ENCODE measurements at regions not wholly inside any gene's neighbourhood (a gene's known extent, or its start where the extent isn't known, plus 50 kb on each side); places are given as distances from the start of the nearest gene placed in this dataset.
"Not testable (repeated sequence)": the region's sequence is repeated elsewhere in the genome, so short reads cannot be mapped to it uniquely, and the experiment has no call there.

DNA sequence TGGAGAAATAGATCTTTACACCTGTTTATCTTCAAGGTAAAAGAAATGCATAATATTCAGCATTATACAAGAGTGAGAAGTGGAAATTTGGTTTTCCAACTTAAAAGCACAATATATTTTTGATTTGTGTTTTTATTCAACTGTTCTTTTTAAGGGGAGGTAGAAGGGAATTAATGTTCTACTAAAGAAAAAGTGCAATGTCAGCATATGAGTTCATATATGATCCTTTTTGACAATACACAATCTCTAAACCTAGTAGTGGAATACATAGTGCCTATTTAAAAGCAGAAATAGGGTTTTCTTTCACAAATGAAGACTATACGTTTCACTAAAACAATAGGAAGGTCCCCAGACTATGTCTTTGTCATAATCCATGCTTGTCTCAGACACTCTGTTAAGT is 63.2 kb upstream of the ATP5MC3 start:
- Histone ChIP-seq H3K9ac (ENCODE audit: extremely low read depth, low read length, poor library complexity, severe bottlenecking) (no peak overlapping the region), H3K27ac (ENCODE audit: low read depth, low read length) (no peak overlapping the region), H3K9me3 (ENCODE audit: control insufficient read depth, low read length) (peaks cover under 1% of the 10 kb centered on the region), H3K36me3 (ENCODE audit: control insufficient read depth, insufficient read depth, low read length) (no peaks in the 10 kb centered on the region), H3K4me1 (ENCODE audit: control insufficient read depth, insufficient read depth, low read length) (no peaks in the 10 kb centered on the region), H3K4me3 (ENCODE audit: low read length) (no peak overlapping the region), H3K27me3 (ENCODE audit: control insufficient read depth, insufficient read depth, low read length, poor library complexity, severe bottlenecking) (no peaks in the 10 kb centered on the region)
- Mint-ChIP-seq H3K4me3 (no peak overlapping the region), H3K27me3 (ENCODE audit: insufficient read depth) (no peaks in the 10 kb centered on the region), H3K27ac (no peak overlapping the region), H3K9me3 (peaks cover 19% of the 10 kb centered on the region), H3K36me3 (ENCODE audit: low read depth) (peaks cover 2% of the 10 kb centered on the region), H3K4me1 (no peaks in the 10 kb centered on the region)
- DNase-seq = no peak
- WGBS, 2 experiments (ENCODE audit: insufficient coverage in 1 of 2, insufficient read length in 1 of 2) = 79% methylated on average over 1 of the region's 1 CpG; no CpG with 5 or more reads in 1 of the 2 experiments
- TF ChIP-seq, protein P1, sequence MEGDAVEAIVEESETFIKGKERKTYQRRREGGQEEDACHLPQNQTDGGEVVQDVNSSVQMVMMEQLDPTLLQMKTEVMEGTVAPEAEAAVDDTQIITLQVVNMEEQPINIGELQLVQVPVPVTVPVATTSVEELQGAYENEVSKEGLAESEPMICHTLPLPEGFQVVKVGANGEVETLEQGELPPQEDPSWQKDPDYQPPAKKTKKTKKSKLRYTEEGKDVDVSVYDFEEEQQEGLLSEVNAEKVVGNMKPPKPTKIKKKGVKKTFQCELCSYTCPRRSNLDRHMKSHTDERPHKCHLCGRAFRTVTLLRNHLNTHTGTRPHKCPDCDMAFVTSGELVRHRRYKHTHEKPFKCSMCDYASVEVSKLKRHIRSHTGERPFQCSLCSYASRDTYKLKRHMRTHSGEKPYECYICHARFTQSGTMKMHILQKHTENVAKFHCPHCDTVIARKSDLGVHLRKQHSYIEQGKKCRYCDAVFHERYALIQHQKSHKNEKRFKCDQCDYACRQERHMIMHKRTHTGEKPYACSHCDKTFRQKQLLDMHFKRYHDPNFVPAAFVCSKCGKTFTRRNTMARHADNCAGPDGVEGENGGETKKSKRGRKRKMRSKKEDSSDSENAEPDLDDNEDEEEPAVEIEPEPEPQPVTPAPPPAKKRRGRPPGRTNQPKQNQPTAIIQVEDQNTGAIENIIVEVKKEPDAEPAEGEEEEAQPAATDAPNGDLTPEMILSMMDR (conservative IDR thresholded peaks at IDR 0.05) = no peak

DNA sequence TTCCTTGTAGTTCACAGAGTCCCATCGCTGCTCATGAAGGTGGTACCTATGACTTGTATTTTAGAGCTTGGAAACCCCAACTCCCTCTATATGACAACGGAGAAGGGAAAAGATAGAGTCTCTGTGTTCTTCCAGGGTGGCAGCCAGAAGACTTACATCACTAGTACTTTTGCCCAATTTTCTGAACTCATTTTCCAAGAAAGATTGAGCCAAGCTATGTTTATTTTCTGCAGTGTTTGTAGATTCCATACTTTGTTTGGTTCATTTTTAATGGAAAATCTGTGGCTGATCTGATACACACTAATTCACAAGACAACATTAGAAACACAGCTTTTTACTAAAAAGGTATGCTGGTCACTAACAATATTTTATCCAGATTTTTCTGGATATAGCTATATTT is 60.2 kb upstream of the ATP5MC3 start:
- Mint-ChIP-seq H3K27ac (no peak overlapping the region), H3K4me1 (no peaks in the 10 kb centered on the region), H3K9me3 (peaks cover 44% of the 10 kb centered on the region), H3K27me3 (ENCODE audit: insufficient read depth) (no peaks in the 10 kb centered on the region), H3K36me3 (ENCODE audit: low read depth) (peaks cover 7% of the 10 kb centered on the region), H3K4me3 (no peak overlapping the region)
- no peaks in the 10 kb centered on the region for H3K27me3 ChIP-seq (ENCODE audit: control insufficient read depth, insufficient read depth, low read length, poor library complexity, severe bottlenecking)
- TF ChIP-seq, protein P1 (conservative IDR thresholded peaks at IDR 0.05) = no peak
- H3K9ac ChIP-seq (ENCODE audit: extremely low read depth, low read length, poor library complexity, severe bottlenecking) = no peak overlapping the region
- no peaks in the 10 kb centered on the region for H3K36me3 ChIP-seq (ENCODE audit: control insufficient read depth, insufficient read depth, low read length)
- H3K9me3 ChIP-seq (ENCODE audit: control insufficient read depth, low read length) = peaks cover 18% of the 10 kb centered on the region
- no peaks in the 10 kb centered on the region for H3K4me1 ChIP-seq (ENCODE audit: control insufficient read depth, insufficient read depth, low read length)
- H3K4me3 ChIP-seq (ENCODE audit: low read length) = no peak overlapping the region
- no peak overlapping the region for H3K27ac ChIP-seq (ENCODE audit: low read depth, low read length)
- 60 to 95% methylated on average over 1 to 2 of the region's 2 CpGs for WGBS, 2 experiments (ENCODE audit: insufficient coverage in 1 of 2, insufficient read length in 1 of 2)
- DNase-seq = no peak

DNA sequence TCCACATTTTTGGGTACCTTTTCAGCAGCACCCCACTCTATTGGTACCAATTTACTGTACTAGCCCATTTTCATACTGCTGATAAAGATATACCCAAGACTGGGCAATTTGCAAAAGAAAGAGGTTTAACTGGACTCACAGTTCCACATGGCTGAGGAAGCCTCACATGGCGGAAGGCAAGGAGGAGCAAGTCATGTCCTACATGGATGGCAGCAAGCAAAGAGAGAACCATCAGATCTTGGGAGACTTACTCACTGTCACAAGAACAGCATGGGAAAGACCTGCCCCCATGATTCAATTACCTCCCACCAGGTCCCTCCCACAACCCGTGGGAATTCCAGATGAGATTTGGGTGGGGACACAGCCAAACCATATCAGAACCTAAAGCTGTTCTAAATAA is 58.5 kb upstream of the ATP5MC3 start:
- not testable (repeated sequence) for H3K27ac ChIP-seq (ENCODE audit: low read depth, low read length)

DNA sequence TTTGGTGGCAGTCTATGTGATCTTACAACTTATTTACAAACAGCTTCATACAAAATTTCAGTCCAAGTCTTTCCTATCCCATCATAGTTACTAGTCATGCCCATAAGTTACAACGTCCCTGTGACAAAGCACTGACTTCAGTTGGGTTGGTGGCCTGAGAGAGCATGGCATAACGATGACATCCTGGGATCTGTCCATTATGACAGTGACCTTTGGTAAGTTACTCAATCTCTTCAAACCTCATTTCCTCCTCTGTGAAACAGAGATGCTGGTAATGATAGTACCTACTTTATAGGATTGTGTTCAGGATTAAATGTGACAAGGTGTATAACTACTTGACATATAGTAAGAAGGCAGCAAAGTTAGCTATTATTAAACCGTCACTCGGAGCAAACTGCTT is 55.4 kb upstream of the ATP5MC3 start:
- 88 to 95% methylated on average over 3 to 4 of the region's 4 CpGs for WGBS, 2 experiments (ENCODE audit: insufficient coverage in 1 of 2, insufficient read length in 1 of 2)
- Histone ChIP-seq H3K4me3 (ENCODE audit: low read length) (no peak overlapping the region), H3K4me1 (ENCODE audit: control insufficient read depth, insufficient read depth, low read length) (no peaks in the 10 kb centered on the region), H3K9ac (ENCODE audit: extremely low read depth, low read length, poor library complexity, severe bottlenecking) (no peak overlapping the region), H3K27ac (ENCODE audit: low read depth, low read length) (no peak overlapping the region), H3K27me3 (ENCODE audit: control insufficient read depth, insufficient read depth, low read length, poor library complexity, severe bottlenecking) (no peaks in the 10 kb centered on the region), H3K9me3 (ENCODE audit: control insufficient read depth, low read length) (peaks cover 22% of the 10 kb centered on the region), H3K36me3 (ENCODE audit: control insufficient read depth, insufficient read depth, low read length) (no peaks in the 10 kb centered on the region)
- Mint-ChIP-seq H3K36me3 (ENCODE audit: low read depth) (peaks cover 7% of the 10 kb centered on the region), H3K27me3 (ENCODE audit: insufficient read depth) (no peaks in the 10 kb centered on the region), H3K4me3 (no peak overlapping the region), H3K27ac (no peak overlapping the region), H3K4me1 (no peaks in the 10 kb centered on the region), H3K9me3 (peaks cover 44% of the 10 kb centered on the region)
- TF ChIP-seq, protein P1 (conservative IDR thresholded peaks at IDR 0.05) = no peak
- DNase-seq = no peak

More for the DNA sequence above, 58.5 kb upstream of the ATP5MC3 start:
- H3K36me3 Mint-ChIP-seq (ENCODE audit: low read depth); H3K4me3 Mint-ChIP-seq; H3K4me3 ChIP-seq (ENCODE audit: low read length); H3K4me1 Mint-ChIP-seq; H3K27me3 ChIP-seq (ENCODE audit: control insufficient read depth, insufficient read depth, low read length, poor library complexity, severe bottlenecking); H3K27ac Mint-ChIP-seq; H3K27me3 Mint-ChIP-seq (ENCODE audit: insufficient read depth); H3K4me1 ChIP-seq (ENCODE audit: control insufficient read depth, insufficient read depth, low read length); H3K36me3 ChIP-seq (ENCODE audit: control insufficient read depth, insufficient read depth, low read length); DNase-seq; H3K9ac ChIP-seq (ENCODE audit: extremely low read depth, low read length, poor library complexity, severe bottlenecking): not testable (repeated sequence)
- H3K9me3 Mint-ChIP-seq = peaks cover 44% of the 10 kb centered on the region
- H3K9me3 ChIP-seq (ENCODE audit: control insufficient read depth, low read length) = peaks cover 22% of the 10 kb centered on the region
- WGBS, 2 experiments (ENCODE audit: insufficient coverage in 1 of 2, insufficient read length in 1 of 2) = 83 to 94% methylated on average over 2 of the region's 2 CpGs

Measured in endodermal cell (in vitro differentiated cells).